GM12801 (cell line): ENCODE measurements at regions not wholly inside any gene's neighbourhood (a gene's known extent, or its start where the extent isn't known, plus 50 kb on each side); places are given as distances from the start of the nearest gene placed in this dataset.

Source experiments
- CTCF ChIP-seq: IDR thresholded peaks from one replicate; pipeline ENCODE4 v1.5.1; 2011; ENCODE audit warnings: control low read depth; ENCODE audit not compliant: insufficient read length; ENCODE audit errors: extremely low read depth

GRCh38 chr13:31631746-31632145 is 107.6 kb upstream of the RXFP2 start:
- TF ChIP-seq CTCF = no peak

GRCh38 chr13:31638577-31638976 is 100.7 kb upstream of the RXFP2 start:
- TF ChIP-seq CTCF = no peak

DNA sequence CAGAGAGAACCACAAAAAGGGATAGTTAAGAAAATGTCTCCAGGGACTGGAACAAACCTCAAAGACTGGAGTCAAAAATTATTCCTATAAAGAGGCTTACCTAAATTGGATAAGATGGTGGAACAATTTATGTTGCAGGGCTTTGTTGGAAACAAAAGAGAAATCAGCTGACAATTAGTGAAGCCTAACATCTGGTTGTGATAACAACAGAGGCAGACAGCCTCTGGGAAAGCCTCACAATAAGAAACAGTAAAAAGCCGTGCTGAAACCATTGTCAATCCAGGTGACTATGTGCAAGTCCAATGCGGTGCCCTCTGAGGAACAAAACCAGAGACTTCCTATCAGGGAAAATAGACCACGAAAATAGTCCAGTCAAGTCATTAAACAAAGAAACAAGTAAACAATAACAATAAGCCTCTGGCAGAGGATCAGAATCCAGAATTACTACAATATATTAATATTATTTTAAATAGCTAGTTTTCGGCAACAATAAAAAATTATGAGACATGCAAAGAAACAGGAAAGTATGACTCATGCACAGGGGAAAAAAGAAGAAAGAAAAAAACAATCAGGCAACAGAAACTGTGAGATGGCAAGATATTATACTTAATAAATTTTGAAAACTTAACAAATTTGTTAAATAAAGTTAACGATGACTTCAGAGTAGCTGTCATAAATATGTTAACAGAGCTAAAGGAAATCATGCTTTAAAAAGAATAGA is 99.7 kb upstream of the RXFP2 start:
- TF ChIP-seq CTCF = no peak

DNA sequence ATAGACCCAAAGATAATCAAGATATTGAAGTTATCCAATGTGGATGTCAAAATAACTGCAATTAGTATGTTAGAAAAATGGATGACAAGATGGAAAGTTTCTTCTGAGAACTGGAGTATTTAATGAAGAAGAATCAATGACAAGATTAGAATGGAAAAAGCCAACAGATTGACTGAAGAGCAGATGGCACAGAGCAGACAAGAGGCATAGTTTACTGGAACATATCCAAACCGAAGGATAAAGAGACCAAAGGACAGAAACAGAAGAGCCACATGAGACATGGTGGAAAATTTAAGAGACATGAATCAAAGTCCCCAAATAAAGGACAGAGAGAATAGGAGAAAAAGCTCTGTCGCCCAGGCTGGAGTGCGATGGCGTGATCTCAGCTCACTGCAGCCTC is 89.6 kb upstream of the RXFP2 start:
- TF ChIP-seq CTCF = no peak

GRCh38 chr13:31653730-31654129 is 85.6 kb upstream of the RXFP2 start:
- no peak for TF ChIP-seq CTCF

DNA sequence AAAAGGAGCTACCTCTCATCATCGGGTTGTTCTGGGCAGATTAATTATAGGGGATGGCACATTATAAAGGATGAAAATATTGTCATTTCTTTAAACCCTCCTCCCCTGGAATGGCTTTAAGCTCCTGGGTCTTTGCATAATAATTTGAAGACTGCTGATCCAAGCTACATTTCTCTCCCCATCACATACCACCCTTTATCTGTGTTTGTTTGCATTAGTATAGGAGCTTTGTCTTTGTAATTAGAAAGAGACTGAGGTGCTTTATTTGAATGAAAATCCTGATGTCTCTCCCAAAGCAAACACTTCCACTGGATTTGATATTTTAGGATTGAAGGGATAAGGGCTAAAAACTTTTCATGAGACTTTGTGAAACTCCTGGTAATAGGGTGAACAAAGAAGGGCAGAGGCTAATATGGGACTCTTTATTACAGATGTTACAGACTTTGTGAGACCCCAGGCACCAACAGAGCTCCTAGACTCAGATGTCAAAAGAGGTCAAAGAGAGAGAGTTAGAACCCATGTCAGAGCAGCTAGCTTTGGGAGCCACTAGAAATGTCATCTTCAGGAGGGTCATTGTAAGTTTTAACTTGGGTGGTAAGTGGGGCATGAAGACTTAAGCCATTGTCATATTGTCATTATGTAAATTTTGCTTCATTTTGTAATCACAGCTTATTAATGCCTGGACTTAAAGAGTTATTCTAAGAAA is 75.3 kb upstream of the RXFP2 start:
- no peak for TF ChIP-seq CTCF

DNA sequence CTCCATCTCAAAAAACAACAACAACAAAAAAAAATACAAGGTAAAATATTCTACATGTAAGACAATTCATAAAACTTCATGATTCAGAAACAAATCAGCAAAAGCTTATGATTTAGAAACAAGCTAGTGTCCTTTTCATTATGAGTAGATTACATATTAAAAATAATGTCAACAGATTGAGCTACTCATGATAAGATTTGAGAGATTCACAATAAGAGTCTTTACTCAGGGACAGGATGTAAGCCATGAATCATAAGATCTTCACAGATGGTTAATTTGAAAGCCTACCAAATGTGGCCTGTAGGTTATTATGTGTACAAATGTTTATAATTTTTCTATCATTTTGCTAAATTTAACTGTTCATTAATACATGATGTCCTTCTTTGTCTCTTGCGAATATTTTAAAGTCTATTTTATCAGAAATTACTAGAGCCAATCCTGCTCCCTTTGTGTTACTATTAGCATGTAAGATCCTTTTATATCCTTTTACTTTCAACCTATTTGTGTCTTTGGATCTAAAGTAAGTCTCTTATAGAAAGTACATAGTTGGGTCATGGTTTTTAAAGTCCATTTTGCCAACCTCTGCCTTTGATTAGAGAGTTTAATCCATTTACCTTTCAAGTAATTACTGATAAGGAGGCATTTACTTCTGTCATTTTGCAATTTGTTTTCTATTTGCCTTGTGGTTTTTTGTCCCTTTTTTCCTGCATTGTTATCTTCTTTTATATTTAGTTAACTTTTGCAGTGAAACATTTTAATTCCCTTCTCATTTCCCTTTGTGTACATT is 68.3 kb upstream of the RXFP2 start:
- TF ChIP-seq CTCF = no peak
